ENCODE measurements at regions not wholly inside any gene's neighbourhood (a gene's known extent, or its start where the extent isn't known, plus 50 kb on each side); places are given as distances from the start of the nearest gene placed in this dataset.

GRCh38 chr16:80323187-80323807, 217.5 kb upstream of the DYNLRB2 start:
- H3K4me1 ChIP-seq, result no peaks in the 10 kb centered on the region
- peaks cover 0 to 3% (median 0%) of the 10 kb centered on the region in 3 donors for H3K27me3 ChIP-seq
- WGBS, 2 donors, result 86 to 90% methylated on average over 13 of the region's 13 CpGs
- intact Hi-C loops (cut with DNase I), result no loop called here
- no peak overlapping the region for H3K4me3 ChIP-seq
- no peak for DNase-seq
- no peaks in the 10 kb centered on the region for H3K9me3 ChIP-seq
- TF ChIP-seq POLR2A (IDR thresholded peaks at IDR 0.05) (no peak), EP300 (IDR thresholded peaks at IDR 0.05) (no peak), CTCF (IDR thresholded peaks at IDR 0.05) (no peak), POLR2AphosphoS5 (IDR thresholded peaks at IDR 0.05) (no peak)
- no peaks in the 10 kb centered on the region for H3K36me3 ChIP-seq
- H3K27ac ChIP-seq, result no peak overlapping the region

GRCh38 chr16:80319181-80319580, 221.6 kb upstream of the DYNLRB2 start:
- intact Hi-C loops (cut with DNase I), result no loop called here
- WGBS, 2 donors, result 57 to 88% methylated on average over 3 of the region's 3 CpGs

DNA sequence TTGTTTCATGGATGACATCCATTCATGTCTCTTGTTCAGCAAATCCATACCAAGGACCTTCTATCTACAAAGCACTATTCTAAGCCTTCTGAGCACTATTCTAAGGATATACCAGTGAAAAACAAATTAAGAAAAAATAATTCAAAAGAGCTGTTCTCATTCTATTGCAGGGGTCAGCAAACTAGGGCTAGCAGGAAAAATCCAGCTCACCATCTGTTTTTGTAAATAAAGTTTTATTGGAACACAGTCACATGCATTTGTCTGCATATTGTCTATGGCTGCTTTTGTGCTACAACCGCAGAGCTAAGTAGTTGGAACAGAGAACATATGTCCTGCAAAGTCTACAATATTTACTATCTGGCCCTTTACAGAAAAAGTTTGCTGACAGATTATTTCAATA, 222.7 kb upstream of the DYNLRB2 start:
- no peak for DNase-seq
- TF ChIP-seq CTCF (IDR thresholded peaks at IDR 0.05), result no peak
- no peak for TF ChIP-seq POLR2A (IDR thresholded peaks at IDR 0.05)
- TF ChIP-seq EP300 (IDR thresholded peaks at IDR 0.05), result no peak
- TF ChIP-seq POLR2AphosphoS5 (IDR thresholded peaks at IDR 0.05), result no peak
- Histone ChIP-seq H3K4me1 (no peaks in the 10 kb centered on the region), H3K27ac (no peak overlapping the region), H3K27me3 (peaks cover 0 to 3% (median 0%) of the 10 kb centered on the region in 3 donors), H3K4me3 (no peak overlapping the region), H3K36me3 (no peaks in the 10 kb centered on the region), H3K9me3 (no peaks in the 10 kb centered on the region)
- 94 to 95% methylated on average over 1 of the region's 1 CpG for WGBS, 2 donors
- intact Hi-C loops (cut with DNase I), result no loop called here

More at GRCh38 chr16:80319181-80319580, 221.6 kb upstream of the DYNLRB2 start:
- Histone ChIP-seq H3K27me3 (peaks cover 0 to 3% (median 0%) of the 10 kb centered on the region in 3 donors), H3K36me3 (no peaks in the 10 kb centered on the region), H3K4me3 (no peak overlapping the region), H3K4me1 (no peaks in the 10 kb centered on the region), H3K9me3 (no peaks in the 10 kb centered on the region), H3K27ac (no peak overlapping the region)
- TF ChIP-seq CTCF (IDR thresholded peaks at IDR 0.05), result no peak
- no peak for TF ChIP-seq EP300 (IDR thresholded peaks at IDR 0.05)
- no peak for TF ChIP-seq POLR2A (IDR thresholded peaks at IDR 0.05)
- TF ChIP-seq POLR2AphosphoS5 (IDR thresholded peaks at IDR 0.05), result no peak
- DNase-seq, result no peak

GRCh38 chr16:80317599-80318037, 223.2 kb upstream of the DYNLRB2 start:
- WGBS, 2 donors, result 73 to 91% methylated on average over 8 of the region's 8 CpGs
- H3K27me3 ChIP-seq, result peaks cover 0 to 3% (median 0%) of the 10 kb centered on the region in 3 donors
- no peaks in the 10 kb centered on the region for H3K9me3 ChIP-seq
- H3K36me3 ChIP-seq, result no peaks in the 10 kb centered on the region
- H3K4me1 ChIP-seq, result no peaks in the 10 kb centered on the region
- TF ChIP-seq CTCF (IDR thresholded peaks at IDR 0.05) (no peak), POLR2AphosphoS5 (IDR thresholded peaks at IDR 0.05) (no peak), POLR2A (IDR thresholded peaks at IDR 0.05) (no peak), EP300 (IDR thresholded peaks at IDR 0.05) (no peak)
- no peak for DNase-seq
- no peak overlapping the region for H3K27ac ChIP-seq
- intact Hi-C loops (cut with DNase I), result no loop called here
- no peak overlapping the region for H3K4me3 ChIP-seq

DNA sequence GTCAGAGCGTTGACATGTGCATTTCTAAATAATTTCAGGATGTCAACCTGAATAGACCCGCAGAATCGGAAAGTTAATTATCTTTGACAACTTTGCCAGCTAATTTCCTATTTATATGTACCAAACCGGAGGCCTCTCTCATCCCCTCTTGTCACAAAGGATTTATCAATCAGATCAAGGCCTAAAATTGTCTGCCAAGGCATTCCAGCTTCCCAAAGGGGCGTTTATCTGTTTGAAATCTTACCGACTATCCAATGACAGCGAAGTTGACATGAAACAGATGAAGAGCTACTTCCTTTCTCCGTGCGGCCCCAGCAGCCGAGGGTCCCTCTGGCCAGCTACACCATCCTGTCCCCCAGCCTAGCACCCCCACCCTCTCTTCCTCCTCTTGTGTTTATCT, 223.7 kb upstream of the DYNLRB2 start:
- Histone ChIP-seq H3K36me3 (no peaks in the 10 kb centered on the region), H3K27ac (no peak overlapping the region), H3K9me3 (no peaks in the 10 kb centered on the region), H3K27me3 (peaks cover 0 to 3% (median 0%) of the 10 kb centered on the region in 3 donors), H3K4me1 (no peaks in the 10 kb centered on the region), H3K4me3 (no peak overlapping the region)
- intact Hi-C loops (cut with DNase I), result no loop called here
- WGBS, 2 donors, result 71 to 87% methylated on average over 10 of the region's 10 CpGs
- TF ChIP-seq POLR2AphosphoS5 (IDR thresholded peaks at IDR 0.05) (no peak), EP300 (IDR thresholded peaks at IDR 0.05) (no peak), CTCF (IDR thresholded peaks at IDR 0.05) (no peak), POLR2A (IDR thresholded peaks at IDR 0.05) (no peak)
- no peak for DNase-seq
